ENCODE measurements at regions not wholly inside any gene's neighbourhood (a gene's known extent, or its start where the extent isn't known, plus 50 kb on each side); places are given as distances from the start of the nearest gene placed in this dataset.

- Histone ChIP-seq H3K4me1 (no peaks in the 10 kb centered on the region), H3K27me3 (no peaks in the 10 kb centered on the region), H3K27ac (no peak overlapping the region), H3K4me3 (no peak overlapping the region), H3K9me3 (no peaks in the 10 kb centered on the region), H3K36me3 (no peaks in the 10 kb centered on the region)
- no peak for DNase-seq (ENCODE audit: low spot score in 2 of 2)
- no peak for TF ChIP-seq POLR2A (IDR thresholded peaks at IDR 0.05)
- TF ChIP-seq CTCF (IDR thresholded peaks at IDR 0.05): no peak
- no peak for TF ChIP-seq EP300 (IDR thresholded peaks at IDR 0.05)
- no peak for TF ChIP-seq POLR2AphosphoS5 (IDR thresholded peaks at IDR 0.05)
- 24% methylated on average over 1 of the region's 1 CpG for WGBS
Observed at GRCh38 chr18:43396266-43396665, 119.0 kb upstream of the SYT4 start.

GRCh38 chr18:43398601-43399000 is 121.3 kb upstream of the SYT4 start:
- Histone ChIP-seq H3K4me3 (no peak overlapping the region), H3K27ac (no peak overlapping the region), H3K9me3 (no peaks in the 10 kb centered on the region), H3K36me3 (no peaks in the 10 kb centered on the region), H3K4me1 (no peaks in the 10 kb centered on the region), H3K27me3 (no peaks in the 10 kb centered on the region)
- no peak for DNase-seq (ENCODE audit: low spot score in 2 of 2)
- TF ChIP-seq CTCF (IDR thresholded peaks at IDR 0.05): no peak
- no peak for TF ChIP-seq EP300 (IDR thresholded peaks at IDR 0.05)
- no peak for TF ChIP-seq POLR2A (IDR thresholded peaks at IDR 0.05)
- TF ChIP-seq POLR2AphosphoS5 (IDR thresholded peaks at IDR 0.05): no peak
- WGBS: 92% methylated on average over 1 of the region's 1 CpG

- H3K9me3 ChIP-seq: no peaks in the 10 kb centered on the region
- no peaks in the 10 kb centered on the region for H3K27me3 ChIP-seq
- no peak overlapping the region for H3K4me3 ChIP-seq
- no peak overlapping the region for H3K27ac ChIP-seq
- no peak for DNase-seq (ENCODE audit: low spot score in 2 of 2)
- no peak for TF ChIP-seq POLR2AphosphoS5 (IDR thresholded peaks at IDR 0.05)
- no peak for TF ChIP-seq CTCF (IDR thresholded peaks at IDR 0.05)
- TF ChIP-seq POLR2A (IDR thresholded peaks at IDR 0.05): no peak
- no peak for TF ChIP-seq EP300 (IDR thresholded peaks at IDR 0.05)
- H3K36me3 ChIP-seq: no peaks in the 10 kb centered on the region
- H3K4me1 ChIP-seq: no peaks in the 10 kb centered on the region
- WGBS: 76% methylated on average over 1 of the region's 1 CpG
Observed at GRCh38 chr18:43405097-43405496, 127.8 kb upstream of the SYT4 start.

- Histone ChIP-seq H3K27me3 (no peaks in the 10 kb centered on the region), H3K36me3 (no peaks in the 10 kb centered on the region), H3K27ac (no peak overlapping the region), H3K4me1 (no peaks in the 10 kb centered on the region), H3K4me3 (no peak overlapping the region), H3K9me3 (no peaks in the 10 kb centered on the region)
- no peak for TF ChIP-seq POLR2A (IDR thresholded peaks at IDR 0.05)
- TF ChIP-seq CTCF (IDR thresholded peaks at IDR 0.05): no peak
- no peak for TF ChIP-seq POLR2AphosphoS5 (IDR thresholded peaks at IDR 0.05)
- no peak for TF ChIP-seq EP300 (IDR thresholded peaks at IDR 0.05)
- WGBS: 41% methylated on average over 6 of the region's 6 CpGs
- no peak for DNase-seq (ENCODE audit: low spot score in 2 of 2)
Observed at GRCh38 chr18:43414006-43414405, 136.7 kb upstream of the SYT4 start.

GRCh38 chr18:43420091-43420490 is 142.8 kb upstream of the SYT4 start:
- H3K27me3 ChIP-seq: no peaks in the 10 kb centered on the region

More at GRCh38 chr18:43420091-43420490, 142.8 kb upstream of the SYT4 start:
- DNase-seq (ENCODE audit: low spot score in 2 of 2): no peak
- Histone ChIP-seq H3K36me3 (no peaks in the 10 kb centered on the region), H3K27ac (no peak overlapping the region), H3K4me1 (no peaks in the 10 kb centered on the region), H3K4me3 (no peak overlapping the region), H3K9me3 (no peaks in the 10 kb centered on the region)
- TF ChIP-seq CTCF (IDR thresholded peaks at IDR 0.05) (no peak), EP300 (IDR thresholded peaks at IDR 0.05) (no peak), POLR2AphosphoS5 (IDR thresholded peaks at IDR 0.05) (no peak), POLR2A (IDR thresholded peaks at IDR 0.05) (no peak)

Data from suprapubic skin (tissue), 4 donors.